DND-41 (cell line): ENCODE measurements at regions not wholly inside any gene's neighbourhood (a gene's known extent, or its start where the extent isn't known, plus 50 kb on each side); places are given as distances from the start of the nearest gene placed in this dataset.

Experiments used
- CTCF ChIP-seq: IDR thresholded peaks from 2 replicates; pipeline ENCODE4 v1.5.1; 2012; ENCODE audit warnings: borderline replicate concordance, low read length, moderate library complexity, mild to moderate bottlenecking; ENCODE audit not compliant: poor library complexity, severe bottlenecking; ENCODE audit errors: extremely low read depth
- EZH2 ChIP-seq: IDR thresholded peaks from 3 replicates; pipeline ENCODE4 v1.6.1; 2012; ENCODE audit warnings: borderline replicate concordance, low read depth, mild to moderate bottlenecking, moderate library complexity, low read length, inconsistent platforms; ENCODE audit not compliant: severe bottlenecking

GRCh38 chr12:107231303-107231702 lies 138.0 kb upstream of the CRY1 start:
- TF ChIP-seq CTCF (no peak), EZH2 (no peak)
